ENCODE measurements at regions not wholly inside any gene's neighbourhood (a gene's known extent, or its start where the extent isn't known, plus 50 kb on each side); places are given as distances from the start of the nearest gene placed in this dataset.

DNA sequence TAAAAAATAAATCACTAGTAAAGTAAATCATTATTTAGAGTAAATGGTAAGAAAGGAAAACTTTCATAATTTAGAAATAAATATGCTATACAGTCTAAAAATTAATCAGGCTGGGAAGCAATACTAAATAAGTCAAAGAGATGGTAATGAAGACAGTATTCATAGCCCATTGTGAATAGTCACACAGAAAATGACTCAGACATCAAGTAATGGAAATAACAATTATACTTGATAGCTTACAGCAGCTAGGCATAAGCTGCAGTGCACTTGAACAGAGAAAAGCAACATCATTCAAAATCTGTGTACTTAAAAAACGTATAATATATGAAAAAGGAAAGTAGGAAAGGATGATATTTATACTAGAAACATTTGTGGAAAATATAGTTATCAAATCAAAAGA, 642.5 kb upstream of the GNPDA2 start:
- Histone ChIP-seq H3K4me2 (ENCODE audit: low read length) (no peak overlapping the region), H3K9me3 (ENCODE audit: insufficient read depth, low read depth, low read length) (no peaks in the 10 kb centered on the region)
- no peak for TF ChIP-seq EZH2 (IDR thresholded peaks at IDR 0.05; ENCODE audit: insufficient read depth, low read length)
- TF ChIP-seq, protein P1, sequence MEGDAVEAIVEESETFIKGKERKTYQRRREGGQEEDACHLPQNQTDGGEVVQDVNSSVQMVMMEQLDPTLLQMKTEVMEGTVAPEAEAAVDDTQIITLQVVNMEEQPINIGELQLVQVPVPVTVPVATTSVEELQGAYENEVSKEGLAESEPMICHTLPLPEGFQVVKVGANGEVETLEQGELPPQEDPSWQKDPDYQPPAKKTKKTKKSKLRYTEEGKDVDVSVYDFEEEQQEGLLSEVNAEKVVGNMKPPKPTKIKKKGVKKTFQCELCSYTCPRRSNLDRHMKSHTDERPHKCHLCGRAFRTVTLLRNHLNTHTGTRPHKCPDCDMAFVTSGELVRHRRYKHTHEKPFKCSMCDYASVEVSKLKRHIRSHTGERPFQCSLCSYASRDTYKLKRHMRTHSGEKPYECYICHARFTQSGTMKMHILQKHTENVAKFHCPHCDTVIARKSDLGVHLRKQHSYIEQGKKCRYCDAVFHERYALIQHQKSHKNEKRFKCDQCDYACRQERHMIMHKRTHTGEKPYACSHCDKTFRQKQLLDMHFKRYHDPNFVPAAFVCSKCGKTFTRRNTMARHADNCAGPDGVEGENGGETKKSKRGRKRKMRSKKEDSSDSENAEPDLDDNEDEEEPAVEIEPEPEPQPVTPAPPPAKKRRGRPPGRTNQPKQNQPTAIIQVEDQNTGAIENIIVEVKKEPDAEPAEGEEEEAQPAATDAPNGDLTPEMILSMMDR (IDR thresholded peaks at IDR 0.05; ENCODE audit: insufficient read depth, low read depth, low read length): no peak

GRCh38 chr4:45363931-45364330, 637.6 kb upstream of the GNPDA2 start:
- no peak for FAIRE-seq

More for the DNA sequence above, 642.5 kb upstream of the GNPDA2 start:
- H3K4me3 Mint-ChIP-seq (ENCODE audit: unreplicated experiment): no peak overlapping the region
- Histone ChIP-seq H3K9ac (ENCODE audit: low read length) (no peak overlapping the region), H3K27ac (ENCODE audit: low read depth, low read length) (no peak overlapping the region), H4K20me1 (ENCODE audit: insufficient read depth, low read length) (no peaks in the 10 kb centered on the region), H2AFZ (ENCODE audit: low read depth, low read length) (no peak overlapping the region), H3K79me2 (ENCODE audit: insufficient read depth, low read length) (no peaks in the 10 kb centered on the region), H3K27me3 (ENCODE audit: insufficient read depth, low read length) (no peaks in the 10 kb centered on the region), H3K4me3 (ENCODE audit: insufficient read depth, low read depth, low read length) (no peak overlapping the region), H3K4me1 (ENCODE audit: insufficient read depth, low read length) (no peaks in the 10 kb centered on the region), H3K36me3 (ENCODE audit: insufficient read depth, low read length) (no peaks in the 10 kb centered on the region)
- H3K27ac Mint-ChIP-seq (ENCODE audit: unreplicated experiment): no peak overlapping the region
- no peaks in the 10 kb centered on the region for H3K36me3 Mint-ChIP-seq (ENCODE audit: low read depth, unreplicated experiment)
- no peak for DNase-seq (ENCODE audit: low read depth)
- no peaks in the 10 kb centered on the region for H3K9me3 Mint-ChIP-seq (ENCODE audit: unreplicated experiment)
- H3K4me1 Mint-ChIP-seq (ENCODE audit: low read depth, unreplicated experiment): no peaks in the 10 kb centered on the region
- no peaks in the 10 kb centered on the region for H3K27me3 Mint-ChIP-seq (ENCODE audit: low read depth, unreplicated experiment)
- no peak for FAIRE-seq

More at GRCh38 chr4:45363931-45364330, 637.6 kb upstream of the GNPDA2 start:
- Mint-ChIP-seq H3K9me3 (ENCODE audit: unreplicated experiment) (peaks cover 9% of the 10 kb centered on the region), H3K36me3 (ENCODE audit: low read depth, unreplicated experiment) (no peaks in the 10 kb centered on the region), H3K4me3 (ENCODE audit: unreplicated experiment) (no peak overlapping the region), H3K27me3 (ENCODE audit: low read depth, unreplicated experiment) (no peaks in the 10 kb centered on the region), H3K4me1 (ENCODE audit: low read depth, unreplicated experiment) (no peaks in the 10 kb centered on the region), H3K27ac (ENCODE audit: unreplicated experiment) (no peak overlapping the region)
- Histone ChIP-seq H3K4me1 (ENCODE audit: insufficient read depth, low read length) (no peaks in the 10 kb centered on the region), H2AFZ (ENCODE audit: low read depth, low read length) (no peak overlapping the region), H3K4me3 (ENCODE audit: insufficient read depth, low read depth, low read length) (no peak overlapping the region), H3K4me2 (ENCODE audit: low read length) (no peak overlapping the region), H3K27ac (ENCODE audit: low read depth, low read length) (no peak overlapping the region), H3K27me3 (ENCODE audit: insufficient read depth, low read length) (no peaks in the 10 kb centered on the region), H3K9me3 (ENCODE audit: insufficient read depth, low read depth, low read length) (peaks cover 2% of the 10 kb centered on the region), H3K36me3 (ENCODE audit: insufficient read depth, low read length) (no peaks in the 10 kb centered on the region), H3K79me2 (ENCODE audit: insufficient read depth, low read length) (no peaks in the 10 kb centered on the region), H4K20me1 (ENCODE audit: insufficient read depth, low read length) (no peaks in the 10 kb centered on the region), H3K9ac (ENCODE audit: low read length) (no peak overlapping the region)
- TF ChIP-seq, protein P1 (IDR thresholded peaks at IDR 0.05; ENCODE audit: insufficient read depth, low read depth, low read length): no peak
- TF ChIP-seq EZH2 (IDR thresholded peaks at IDR 0.05; ENCODE audit: insufficient read depth, low read length): no peak
- no peak for DNase-seq (ENCODE audit: low read depth)

All from astrocyte (in vitro differentiated cells and primary cell).